ENCODE measurements at regions not wholly inside any gene's neighbourhood (a gene's known extent, or its start where the extent isn't known, plus 50 kb on each side); places are given as distances from the start of the nearest gene placed in this dataset.
"Not testable (repeated sequence)": the region's sequence is repeated elsewhere in the genome, so short reads cannot be mapped to it uniquely, and the experiment has no call there.

DNA sequence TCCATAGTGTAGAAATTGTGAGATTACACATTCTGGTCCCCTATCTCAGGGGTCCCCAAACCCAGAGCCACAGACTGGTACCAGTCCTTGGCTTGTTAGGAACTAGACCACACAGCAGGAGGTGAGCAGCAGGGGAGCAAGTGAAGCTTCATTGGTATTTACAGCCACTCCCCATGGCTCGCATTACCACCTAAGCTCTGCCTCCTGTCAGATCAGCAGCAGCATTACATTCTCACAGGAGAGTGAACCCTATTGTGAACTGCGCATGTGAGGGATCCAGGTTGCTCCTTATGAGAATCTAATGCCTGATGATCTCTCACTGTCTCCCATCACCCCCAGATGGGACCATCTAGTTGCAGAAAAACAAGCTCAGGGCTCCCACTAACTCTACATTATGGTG is 229.7 kb upstream of the IRF2BP2 start:
- Mint-ChIP-seq H3K4me3 (no peak overlapping the region), H3K9me3 (no peaks in the 10 kb centered on the region), H3K27me3 (no peaks in the 10 kb centered on the region), H3K4me1 (ENCODE audit: low read depth) (peaks cover 57% of the 10 kb centered on the region), H3K36me3 (ENCODE audit: low read depth) (no peaks in the 10 kb centered on the region), H3K27ac (no peak overlapping the region)
- no peak for DNase-seq

DNA sequence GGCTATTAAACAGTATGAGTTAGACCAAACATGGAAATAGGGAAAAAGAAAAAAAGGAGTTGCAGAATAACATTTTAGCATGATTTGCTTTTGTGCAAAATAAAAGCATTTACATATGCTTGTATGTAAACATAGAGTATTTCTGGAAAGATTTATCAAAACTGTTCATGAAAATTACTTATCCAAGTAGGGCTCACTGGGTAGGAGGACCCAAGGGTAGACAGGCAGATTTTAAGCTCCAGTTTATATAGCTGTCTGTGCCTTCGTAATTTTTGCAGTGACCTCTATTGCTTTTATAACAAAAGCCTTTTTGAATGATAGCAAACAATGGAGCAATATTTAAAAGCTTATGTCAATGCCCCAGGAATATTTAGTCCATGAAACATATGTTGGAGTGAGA is 228.8 kb upstream of the IRF2BP2 start:
- no peak for DNase-seq
- no peaks in the 10 kb centered on the region for H3K9me3 Mint-ChIP-seq
- peaks cover 49% of the 10 kb centered on the region for H3K4me1 Mint-ChIP-seq (ENCODE audit: low read depth)
- no peak overlapping the region for H3K4me3 Mint-ChIP-seq
- H3K27ac Mint-ChIP-seq, result no peak overlapping the region
- no peaks in the 10 kb centered on the region for H3K36me3 Mint-ChIP-seq (ENCODE audit: low read depth)
- no peaks in the 10 kb centered on the region for H3K27me3 Mint-ChIP-seq

- no peak for DNase-seq
- Mint-ChIP-seq H3K36me3 (ENCODE audit: low read depth) (no peaks in the 10 kb centered on the region), H3K9me3 (peaks cover 2% of the 10 kb centered on the region), H3K4me1 (ENCODE audit: low read depth) (peaks cover 42% of the 10 kb centered on the region), H3K27me3 (no peaks in the 10 kb centered on the region), H3K4me3 (no peak overlapping the region), H3K27ac (no peak overlapping the region)
These were observed 228.2 kb upstream of the IRF2BP2 start for GRCh38 chr1:234838182-234838581.

- no peak for DNase-seq
- Mint-ChIP-seq H3K27me3 (no peaks in the 10 kb centered on the region), H3K4me1 (ENCODE audit: low read depth) (peaks cover 38% of the 10 kb centered on the region), H3K27ac (no peak overlapping the region), H3K9me3 (peaks cover 2% of the 10 kb centered on the region), H3K36me3 (ENCODE audit: low read depth) (no peaks in the 10 kb centered on the region), H3K4me3 (no peak overlapping the region)
These were observed 227.7 kb upstream of the IRF2BP2 start for GRCh38 chr1:234837713-234838112.

GRCh38 chr1:234836776-234837357 is 226.9 kb upstream of the IRF2BP2 start:
- Mint-ChIP-seq H3K27ac (no peak overlapping the region), H3K4me3 (no peak overlapping the region), H3K4me1 (ENCODE audit: low read depth) (peaks cover 30% of the 10 kb centered on the region), H3K9me3 (peaks cover 2% of the 10 kb centered on the region), H3K36me3 (ENCODE audit: low read depth) (no peaks in the 10 kb centered on the region), H3K27me3 (no peaks in the 10 kb centered on the region)
- no peak for DNase-seq

DNA sequence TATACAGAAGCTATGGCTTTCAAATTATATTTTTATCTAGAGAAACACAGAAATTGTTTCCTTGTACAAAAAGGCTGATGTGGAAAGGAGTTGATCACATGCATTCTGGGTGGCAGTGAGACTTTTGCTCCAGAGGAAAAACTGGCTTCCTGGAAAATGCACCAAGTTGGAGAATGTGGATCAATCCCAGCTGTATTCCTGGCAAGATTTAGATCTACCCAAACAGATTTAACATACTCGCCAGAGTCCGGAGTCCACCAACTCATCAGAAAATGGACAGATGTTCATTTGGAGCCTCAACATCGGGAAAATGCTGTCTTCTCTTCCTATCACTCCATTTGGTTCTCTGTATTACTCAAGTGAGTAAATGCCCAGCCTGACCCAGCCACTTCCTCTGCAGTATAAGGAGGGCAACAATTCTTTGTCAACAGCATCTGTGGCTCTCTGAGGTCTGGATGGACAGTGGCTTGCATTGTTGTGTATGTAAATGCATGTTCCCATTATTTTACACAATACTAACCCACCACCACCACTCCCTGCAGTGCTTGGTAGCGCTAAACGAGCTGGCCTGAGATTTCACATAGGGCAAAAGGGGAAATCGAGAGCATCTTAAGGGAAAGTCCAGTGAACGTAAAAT is 226.2 kb upstream of the IRF2BP2 start:
- H3K4me3 Mint-ChIP-seq, result no peak overlapping the region
- H3K27me3 Mint-ChIP-seq, result no peaks in the 10 kb centered on the region
- DNase-seq, result no peak

DNA sequence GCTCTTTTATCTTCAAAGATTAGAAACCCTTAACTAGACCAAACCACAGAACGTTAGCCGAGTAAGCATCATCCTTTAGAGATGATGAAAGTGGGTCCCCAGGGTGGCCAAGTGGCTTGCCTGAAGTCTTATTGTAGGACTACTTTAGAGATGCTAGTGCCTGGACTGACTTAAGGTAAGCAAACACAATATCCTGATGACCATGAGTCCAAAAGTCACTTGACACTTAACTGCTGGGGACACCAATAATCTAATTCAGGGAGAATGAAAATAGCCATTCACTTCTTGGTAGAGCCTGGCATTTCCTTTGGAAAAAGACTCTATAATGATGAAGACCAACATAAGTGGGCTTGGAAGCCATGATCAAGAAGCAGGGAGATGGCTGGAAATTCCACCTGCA is 225.3 kb upstream of the IRF2BP2 start:
- no peaks in the 10 kb centered on the region for H3K27me3 Mint-ChIP-seq

More for the DNA sequence above, 226.2 kb upstream of the IRF2BP2 start:
- Mint-ChIP-seq H3K27ac (no peak overlapping the region), H3K36me3 (ENCODE audit: low read depth) (no peaks in the 10 kb centered on the region), H3K4me1 (ENCODE audit: low read depth) (peaks cover 23% of the 10 kb centered on the region), H3K9me3 (peaks cover 2% of the 10 kb centered on the region)

DNA sequence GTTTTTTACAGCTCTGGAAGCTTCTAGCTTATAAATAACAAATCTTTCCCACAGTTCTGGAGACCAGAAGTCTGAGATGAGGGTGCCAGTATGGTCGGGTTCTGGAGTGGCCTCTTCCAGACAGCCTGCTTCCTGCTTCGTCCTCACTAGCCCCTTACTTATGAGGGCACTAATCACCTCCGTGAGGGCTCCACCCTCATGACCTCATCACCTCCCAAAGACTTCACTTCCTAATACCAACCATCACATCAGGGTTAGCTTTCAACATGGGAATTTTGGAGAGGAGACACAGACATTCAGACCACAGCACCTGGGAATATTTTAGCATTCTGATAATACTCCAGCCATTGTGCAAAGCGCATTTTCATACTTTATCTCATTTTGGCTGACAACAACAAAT is 223.7 kb upstream of the IRF2BP2 start:
- Mint-ChIP-seq H3K36me3 (ENCODE audit: low read depth) (no peaks in the 10 kb centered on the region), H3K4me1 (ENCODE audit: low read depth) (peaks cover 13% of the 10 kb centered on the region), H3K4me3 (no peak overlapping the region), H3K27ac (no peak overlapping the region), H3K27me3 (no peaks in the 10 kb centered on the region), H3K9me3 (peaks cover 2% of the 10 kb centered on the region)
- no peak for DNase-seq

More for the DNA sequence above, 225.3 kb upstream of the IRF2BP2 start:
- Mint-ChIP-seq H3K27ac (no peak overlapping the region), H3K4me3 (no peak overlapping the region), H3K4me1 (ENCODE audit: low read depth) (peaks cover 14% of the 10 kb centered on the region), H3K36me3 (ENCODE audit: low read depth) (no peaks in the 10 kb centered on the region), H3K9me3 (peaks cover 2% of the 10 kb centered on the region)
- no peak for DNase-seq

- H3K4me3 Mint-ChIP-seq, result no peak overlapping the region
- H3K9me3 Mint-ChIP-seq, result peaks cover 2% of the 10 kb centered on the region
- no peaks in the 10 kb centered on the region for H3K36me3 Mint-ChIP-seq (ENCODE audit: low read depth)
- no peak overlapping the region for H3K27ac Mint-ChIP-seq
- H3K27me3 Mint-ChIP-seq, result no peaks in the 10 kb centered on the region
- DNase-seq, result no peak
- H3K4me1 Mint-ChIP-seq (ENCODE audit: low read depth), result peaks cover 9% of the 10 kb centered on the region
These were observed 223.1 kb upstream of the IRF2BP2 start for GRCh38 chr1:234833118-234833517.

- no peak overlapping the region for H3K27ac Mint-ChIP-seq
These were observed 217.7 kb upstream of the IRF2BP2 start for GRCh38 chr1:234827656-234828055.

DNA sequence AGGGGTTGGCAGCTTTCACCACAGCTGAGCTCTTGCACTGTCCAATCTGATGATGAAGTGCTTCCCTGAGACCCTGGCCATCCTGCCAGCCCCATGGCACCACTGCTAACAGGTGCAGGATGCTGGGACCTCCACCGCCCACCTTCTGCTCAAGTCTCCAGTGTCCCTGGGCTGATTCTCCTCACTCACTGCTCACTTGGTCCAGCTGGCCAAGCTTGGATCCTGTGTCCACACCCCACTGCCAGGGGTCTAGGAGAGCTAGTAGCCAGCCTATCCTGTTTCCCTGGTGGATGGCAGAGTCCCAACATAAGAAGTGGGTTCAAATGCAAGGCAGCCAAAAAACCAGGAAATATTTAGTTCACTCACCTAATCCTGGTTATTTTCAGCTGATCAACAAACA is 217.2 kb upstream of the IRF2BP2 start:
- Mint-ChIP-seq H3K36me3 (ENCODE audit: low read depth) (no peaks in the 10 kb centered on the region), H3K4me1 (ENCODE audit: low read depth) (peaks cover 9% of the 10 kb centered on the region), H3K4me3 (no peak overlapping the region), H3K9me3 (no peaks in the 10 kb centered on the region), H3K27me3 (no peaks in the 10 kb centered on the region), H3K27ac (no peak overlapping the region)
- no peak for DNase-seq

More at GRCh38 chr1:234827656-234828055, 217.7 kb upstream of the IRF2BP2 start:
- H3K4me3 Mint-ChIP-seq, result no peak overlapping the region
- H3K27me3 Mint-ChIP-seq, result no peaks in the 10 kb centered on the region
- no peak for DNase-seq
- H3K36me3 Mint-ChIP-seq (ENCODE audit: low read depth), result no peaks in the 10 kb centered on the region
- peaks cover 9% of the 10 kb centered on the region for H3K4me1 Mint-ChIP-seq (ENCODE audit: low read depth)
- no peaks in the 10 kb centered on the region for H3K9me3 Mint-ChIP-seq

GRCh38 chr1:234826352-234826751 is 216.4 kb upstream of the IRF2BP2 start:
- Mint-ChIP-seq H3K4me3 (no peak overlapping the region), H3K27me3 (no peaks in the 10 kb centered on the region), H3K4me1 (ENCODE audit: low read depth) (peaks cover 9% of the 10 kb centered on the region), H3K9me3 (no peaks in the 10 kb centered on the region), H3K36me3 (ENCODE audit: low read depth) (no peaks in the 10 kb centered on the region), H3K27ac (no peak overlapping the region)
- no peak for DNase-seq

- H3K4me3 Mint-ChIP-seq, result no peak overlapping the region
- H3K27me3 Mint-ChIP-seq, result no peaks in the 10 kb centered on the region
- H3K4me1 Mint-ChIP-seq (ENCODE audit: low read depth), result peaks cover 9% of the 10 kb centered on the region
- DNase-seq, result no peak
- no peaks in the 10 kb centered on the region for H3K9me3 Mint-ChIP-seq
- no peaks in the 10 kb centered on the region for H3K36me3 Mint-ChIP-seq (ENCODE audit: low read depth)
- no peak overlapping the region for H3K27ac Mint-ChIP-seq
These were observed 215.7 kb upstream of the IRF2BP2 start for GRCh38 chr1:234825498-234826165.

- not testable (repeated sequence) for H3K36me3 Mint-ChIP-seq (ENCODE audit: low read depth); H3K4me1 Mint-ChIP-seq (ENCODE audit: low read depth); DNase-seq; H3K9me3 Mint-ChIP-seq; H3K4me3 Mint-ChIP-seq; H3K27ac Mint-ChIP-seq; H3K27me3 Mint-ChIP-seq
These were observed 214.9 kb upstream of the IRF2BP2 start for GRCh38 chr1:234824836-234825235.

Measured in activated T-cell treated with anti-CD3 and anti-CD28 coated beads, Interleukin-2, amount 50 U/mL, for 24 hours (primary cell).